CMK (cell line): ENCODE measurements at regions not wholly inside any gene's neighbourhood (a gene's known extent, or its start where the extent isn't known, plus 50 kb on each side); places are given as distances from the start of the nearest gene placed in this dataset.
A peak's percentile ranks its signal among the peaks of the same experiment; 100 is the strongest.
"Not testable (repeated sequence)": the region's sequence is repeated elsewhere in the genome, so short reads cannot be mapped to it uniquely, and the experiment has no call there.

Experiments used
- DNase-seq: peaks from one replicate; pipeline ENCODE4 v3.0.0-alpha.2; 2010; ENCODE audit warnings: low read depth

- DNase-seq = no peak
Measured at GRCh38 chr9:19651681-19652080, 137.2 kb downstream of the SLC24A2 start.

- no peak for DNase-seq
Measured at GRCh38 chr9:19650312-19650711, 138.5 kb downstream of the SLC24A2 start.

DNA sequence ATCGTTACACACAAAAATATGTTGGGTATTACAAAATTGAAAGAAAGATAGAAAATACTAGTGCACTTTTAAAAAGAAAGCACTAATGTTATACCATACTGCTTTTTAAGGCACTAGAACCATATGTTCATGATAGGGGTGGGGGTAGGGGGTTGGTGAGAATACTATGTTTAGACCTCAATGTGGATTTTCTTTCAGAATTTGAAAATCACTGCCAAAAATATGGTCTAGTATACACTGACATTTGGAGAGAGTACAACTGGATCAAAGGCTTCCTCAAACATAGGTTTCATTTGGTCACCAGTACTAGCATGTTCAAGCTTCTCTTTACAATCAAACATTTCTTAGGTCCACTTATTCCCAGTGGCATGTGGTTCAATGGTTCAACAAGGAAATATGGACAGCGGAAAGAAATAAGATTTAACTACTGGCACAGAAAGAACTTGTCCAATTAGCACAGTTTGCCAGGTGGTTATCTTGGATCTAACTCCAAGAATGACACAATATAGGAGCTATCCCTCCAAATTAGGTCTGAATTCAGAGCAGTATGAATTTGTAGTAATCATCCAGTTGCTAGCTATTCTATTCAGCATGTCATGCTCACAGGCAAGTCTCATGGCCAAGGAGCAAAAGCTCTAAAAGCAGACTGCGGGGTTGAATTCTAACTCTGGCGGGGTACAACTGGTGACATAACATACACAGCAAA is 139.3 kb downstream of the SLC24A2 start:
- no peak for DNase-seq

DNA sequence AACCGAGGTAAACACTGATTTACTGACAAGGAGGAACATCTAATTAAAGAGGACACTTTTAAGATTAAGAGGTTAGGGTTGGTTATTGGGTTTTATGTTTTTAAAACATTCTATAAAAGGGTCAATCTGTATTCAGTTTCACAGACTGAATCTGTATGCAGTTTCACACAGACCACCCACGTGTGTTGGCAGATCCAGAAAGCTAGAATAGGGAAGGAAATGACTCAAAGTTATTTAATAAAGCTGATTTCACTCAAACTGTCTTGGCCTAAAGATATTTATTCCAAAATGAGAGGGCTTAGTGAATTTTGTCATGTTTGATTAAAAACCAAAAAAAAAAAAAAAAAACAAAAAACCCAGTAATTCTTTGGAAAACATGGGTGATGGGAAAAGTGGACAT is 140.2 kb downstream of the SLC24A2 start:
- no peak for DNase-seq

- DNase-seq = no peak
Measured at GRCh38 chr9:19643875-19644274, 145.0 kb downstream of the SLC24A2 start.

DNA sequence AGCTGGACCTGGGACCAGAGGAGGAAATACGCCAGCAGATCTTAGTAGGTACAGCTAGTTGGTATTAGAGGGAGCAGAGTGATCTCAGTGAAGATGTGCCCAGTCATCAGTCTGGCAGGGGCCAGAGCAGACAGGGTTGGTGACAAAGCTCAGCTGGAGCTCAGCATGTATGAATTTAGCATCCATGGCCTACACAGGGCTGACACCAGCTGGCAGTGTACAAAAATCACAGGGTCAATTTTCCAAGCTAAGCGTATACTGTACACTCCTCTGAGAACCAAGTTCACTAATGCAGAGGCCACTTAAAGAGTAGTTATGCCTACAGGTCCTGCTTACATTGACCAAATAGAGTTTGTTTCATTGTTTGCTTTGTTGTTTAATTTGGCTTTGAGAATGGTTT is 146.6 kb downstream of the SLC24A2 start:
- no peak for DNase-seq

- DNase-seq = no peak
Measured at GRCh38 chr9:19641046-19641445, 147.8 kb downstream of the SLC24A2 start.

- DNase-seq = no peak
Measured at GRCh38 chr9:19640014-19640413, 148.8 kb downstream of the SLC24A2 start.

DNA sequence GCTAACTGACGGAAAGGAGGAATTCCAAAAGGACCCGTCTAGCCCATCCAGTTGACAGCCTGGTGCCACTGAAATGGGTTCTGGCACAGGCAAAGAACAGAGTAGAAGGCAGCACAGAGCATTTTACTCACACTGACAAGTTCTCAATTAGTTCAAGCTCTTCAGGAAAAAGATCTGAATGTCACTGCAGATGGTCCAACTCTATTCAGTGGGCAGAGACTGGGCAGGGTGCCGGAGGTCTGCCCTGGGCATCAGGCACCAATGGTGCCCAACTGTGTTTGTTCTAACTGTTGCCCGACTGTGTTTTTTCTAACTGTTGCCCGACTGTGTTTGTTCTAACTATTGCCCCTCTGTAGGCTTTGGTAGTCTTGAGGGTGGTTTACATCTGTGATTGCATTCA is 151.8 kb downstream of the SLC24A2 start:
- DNase-seq = no peak

- DNase-seq = no peak
Measured at GRCh38 chr9:19634881-19635280, 154.0 kb downstream of the SLC24A2 start.

DNA sequence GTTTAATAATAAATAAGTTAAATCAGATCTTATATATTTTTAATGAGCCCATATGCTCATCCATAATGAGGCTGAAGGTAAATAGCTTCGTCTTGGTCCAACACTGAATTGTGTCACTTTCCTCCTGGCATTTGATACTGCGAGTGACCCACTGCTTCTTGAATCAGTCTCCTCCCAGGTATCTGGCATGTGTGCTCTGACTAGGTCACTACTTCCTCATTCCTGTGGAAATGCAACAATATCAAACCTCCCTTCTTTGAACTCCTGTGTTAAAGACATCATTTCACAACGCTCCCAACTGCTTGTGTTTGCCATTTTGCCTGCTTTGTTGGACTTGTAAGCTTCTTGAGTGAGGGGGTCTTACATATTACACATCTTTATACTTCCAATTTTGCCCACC is 157.7 kb downstream of the SLC24A2 start:
- no peak for DNase-seq

- no peak for DNase-seq
Measured at GRCh38 chr9:19630760-19631159, 158.1 kb downstream of the SLC24A2 start.

GRCh38 chr9:19629488-19629887 is 159.3 kb downstream of the SLC24A2 start:
- DNase-seq = no peak

- DNase-seq = not testable (repeated sequence)
Measured at GRCh38 chr9:19625426-19625825, 163.4 kb downstream of the SLC24A2 start.

DNA sequence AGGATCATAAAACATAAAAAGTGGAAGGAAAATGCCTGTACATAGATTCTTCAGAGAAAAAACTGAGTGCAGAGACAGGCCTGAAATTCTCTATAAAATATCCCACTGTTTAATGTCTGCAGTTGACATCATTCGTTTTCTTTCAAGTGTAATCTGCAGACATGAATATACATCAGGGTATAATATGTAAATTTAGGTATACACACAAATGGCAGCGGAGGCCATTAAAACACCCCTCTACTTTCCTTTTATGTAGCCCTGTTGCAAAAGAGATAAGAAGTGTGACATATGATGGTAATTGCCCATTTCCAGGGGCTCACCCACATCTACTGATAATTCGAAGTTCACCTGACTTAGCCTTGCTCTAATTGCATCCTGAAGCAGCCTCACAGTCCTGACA is 164.3 kb downstream of the SLC24A2 start:
- DNase-seq = no peak

GRCh38 chr9:19623941-19624340 is 164.9 kb downstream of the SLC24A2 start:
- DNase-seq = no peak

GRCh38 chr9:19620326-19620725 is 168.5 kb downstream of the SLC24A2 start:
- DNase-seq = peak; percentile 12

GRCh38 chr9:19619221-19619620 is 169.6 kb downstream of the SLC24A2 start:
- no peak for DNase-seq

DNA sequence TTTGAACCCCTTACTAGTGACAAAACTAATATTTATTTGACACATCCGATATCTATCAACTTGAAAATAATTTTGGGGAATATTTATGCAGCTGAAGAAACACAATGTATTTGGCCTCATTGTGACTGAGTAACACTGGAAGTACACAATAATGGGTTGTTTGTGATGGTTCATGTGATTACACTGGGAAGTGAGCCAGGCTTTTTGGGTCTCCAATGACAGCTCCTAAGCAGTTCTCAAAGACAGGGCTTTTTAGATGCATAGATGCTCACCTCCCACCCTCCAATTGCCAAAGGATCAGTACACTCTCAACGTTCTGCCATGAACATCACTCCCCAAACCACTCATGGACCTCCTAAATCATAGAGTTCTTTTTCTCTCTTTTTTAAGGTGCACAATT is 170.0 kb downstream of the SLC24A2 start:
- DNase-seq = no peak

DNA sequence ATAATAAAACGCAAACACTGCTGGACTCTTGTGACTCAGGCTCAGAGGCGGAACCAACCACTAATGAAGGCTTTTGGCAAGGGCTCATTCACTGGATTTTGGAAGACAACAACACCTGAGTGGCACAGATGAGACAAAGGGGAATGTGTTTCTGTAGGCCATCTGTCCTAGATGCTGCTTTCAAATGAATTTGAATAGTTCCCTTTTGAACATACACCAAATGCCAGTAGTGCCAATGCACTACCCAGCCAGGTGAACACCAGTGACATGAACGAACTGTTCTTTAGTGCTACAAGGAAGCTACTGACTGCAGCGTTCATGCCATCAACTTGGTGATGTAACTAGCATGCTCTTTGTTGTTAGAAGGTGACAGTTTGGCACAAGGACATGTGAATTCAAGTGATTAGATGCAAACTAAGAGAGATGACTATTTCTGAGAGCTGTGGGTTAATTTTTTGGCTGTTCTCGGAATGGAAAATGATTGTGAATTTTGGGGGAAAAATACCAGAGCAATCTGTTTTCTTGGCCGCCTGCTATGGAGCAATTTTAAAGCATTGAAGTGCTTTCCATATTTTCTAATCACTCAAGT is 173.7 kb downstream of the SLC24A2 start:
- DNase-seq = no peak

GRCh38 chr9:19614294-19614693 is 174.5 kb downstream of the SLC24A2 start:
- no peak for DNase-seq

GRCh38 chr9:19600538-19600937 is 188.3 kb downstream of the SLC24A2 start:
- DNase-seq = no peak

DNA sequence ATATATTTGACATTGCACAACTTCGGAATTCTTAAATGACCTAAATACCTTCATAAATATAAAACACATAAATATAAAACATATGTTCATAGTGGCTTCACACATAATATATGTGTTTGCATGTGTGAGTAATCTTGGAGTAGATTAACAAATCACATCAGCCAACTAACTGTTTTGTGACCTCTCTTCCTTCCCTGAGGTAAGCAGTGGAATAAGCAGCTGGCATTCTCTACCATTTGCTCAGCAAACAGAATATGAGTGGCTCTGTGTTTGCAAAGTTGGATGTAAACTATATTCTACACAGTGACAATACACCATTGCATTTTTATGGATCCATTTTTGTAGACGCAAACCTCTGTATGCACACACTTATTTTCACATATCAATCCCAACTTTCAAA is 189.9 kb downstream of the ACER2 start:
- DNase-seq = no peak

DNA sequence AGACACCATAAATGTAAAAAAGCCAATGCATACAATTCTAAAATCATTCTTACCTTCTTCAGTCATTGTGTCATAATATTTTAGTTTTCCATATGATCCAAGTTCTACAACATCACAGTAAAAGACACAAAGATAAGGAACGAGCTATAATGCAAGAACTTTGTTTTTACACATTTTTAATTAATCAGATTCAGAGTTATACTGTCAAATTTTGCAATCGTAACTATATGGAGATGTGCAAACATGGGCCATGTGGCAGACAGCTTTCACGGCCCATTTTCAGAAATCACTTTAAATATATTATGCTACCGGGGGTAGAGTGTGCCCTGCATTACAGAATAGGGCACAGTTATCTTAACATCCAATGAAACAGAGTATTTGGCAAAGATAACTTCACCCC is 188.4 kb downstream of the ACER2 start:
- DNase-seq = no peak
